KBM-7 (cell line): ENCODE measurements at regions not wholly inside any gene's neighbourhood (a gene's known extent, or its start where the extent isn't known, plus 50 kb on each side); places are given as distances from the start of the nearest gene placed in this dataset.
A peak's percentile ranks its signal among the peaks of the same experiment; 100 is the strongest.

Experiments used
- DNase-seq: peaks from one replicate; pipeline ENCODE4 v3.0.0-alpha.2; 2015
- in situ Hi-C: fragments of 300-500 bp; cut with MboI; formaldehyde crosslinking; loops from 2 replicates; pipeline ENCODE4 v1.14.3; 2020; ENCODE audit warnings: low sequenced_read_pairs, low pct_unique_long_range_greater_than_20kb, mixed read lengths

DNA sequence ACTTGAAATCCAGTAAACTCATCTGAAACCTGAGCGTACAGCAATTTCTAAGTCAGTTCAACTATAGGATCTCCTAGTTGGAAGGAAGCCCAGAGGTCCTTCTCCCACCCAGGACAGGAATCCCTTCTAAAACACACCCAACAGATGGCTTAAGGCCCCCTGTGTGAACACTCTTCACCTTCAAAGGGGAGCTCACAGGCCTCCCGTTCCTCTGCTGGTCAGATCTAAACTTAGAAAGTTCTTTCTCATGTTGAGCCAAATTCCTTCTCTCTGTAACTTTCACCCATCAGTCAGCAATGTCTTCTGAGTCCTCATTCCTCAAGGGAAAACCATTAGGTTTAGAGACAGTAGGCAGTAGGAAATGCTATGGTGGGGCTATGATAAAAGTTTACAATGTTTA is 355.2 kb downstream of the PCNX1 start:
- in situ Hi-C loops, result no loop called here
- DNase-seq, result no peak

DNA sequence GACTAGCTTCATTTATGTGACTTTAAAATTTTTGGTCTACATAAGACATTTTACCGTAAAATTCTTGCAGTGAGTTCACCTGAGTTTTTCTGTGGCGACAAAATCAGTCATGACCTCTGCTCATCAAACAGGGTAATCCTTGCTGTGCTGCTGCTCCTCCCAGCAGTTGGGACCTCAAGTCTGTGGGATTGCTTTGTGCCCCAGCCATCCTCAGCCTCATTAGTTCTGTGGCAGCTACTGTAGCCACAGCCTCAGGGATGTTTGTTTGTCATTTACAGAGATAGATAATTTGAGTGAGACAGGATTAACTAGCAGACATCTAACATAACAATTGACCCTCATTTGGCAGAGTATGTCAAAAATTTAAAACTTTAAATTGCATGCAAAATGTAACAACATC is 357.0 kb downstream of the PCNX1 start:
- in situ Hi-C loops, result no loop called here
- DNase-seq, result no peak

DNA sequence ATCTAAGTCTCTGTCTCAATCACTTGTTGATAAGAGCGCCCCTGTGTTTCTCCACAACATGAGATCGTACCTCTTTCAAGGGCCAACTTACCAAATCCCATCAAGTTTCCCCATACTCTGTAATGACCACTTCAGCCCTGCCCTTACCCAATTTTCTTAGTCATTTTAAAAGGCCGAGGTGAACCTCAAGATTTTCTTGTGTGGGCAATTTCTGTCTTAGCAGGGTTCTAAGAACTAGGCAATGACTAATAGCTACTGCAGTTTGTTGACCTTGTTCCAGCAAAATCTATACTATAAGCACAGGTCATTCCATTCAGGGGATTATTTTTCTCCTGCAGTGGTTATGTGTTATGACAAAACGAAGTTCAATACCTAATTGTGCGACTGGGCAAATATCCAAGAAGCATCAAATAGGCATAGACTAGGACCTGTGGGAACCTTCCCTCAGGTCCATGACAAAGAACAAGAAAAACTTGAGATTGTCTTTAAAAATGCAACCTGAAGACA is 359.8 kb downstream of the PCNX1 start:
- in situ Hi-C loops, result no loop called here
- no peak for DNase-seq

DNA sequence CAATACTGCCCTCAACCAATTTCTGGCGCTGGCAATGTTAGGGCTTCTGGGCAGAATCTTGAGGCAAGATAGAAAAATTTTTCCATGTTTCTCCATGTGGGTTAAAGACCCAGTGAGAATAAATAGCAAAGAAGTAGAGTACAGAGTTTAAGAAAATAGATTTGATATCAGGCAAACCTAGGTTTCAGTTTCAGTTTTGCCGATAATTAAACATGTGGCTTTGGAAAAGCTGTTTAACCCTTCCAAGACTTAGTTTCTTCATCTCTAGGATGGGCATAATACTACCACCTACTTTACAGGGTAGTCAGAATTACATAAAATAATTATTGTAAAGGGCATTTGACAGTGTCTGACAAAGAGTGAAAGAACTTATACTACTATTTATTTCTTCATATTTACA is 360.4 kb downstream of the PCNX1 start:
- no peak for DNase-seq
- in situ Hi-C loops, result no loop called here

DNA sequence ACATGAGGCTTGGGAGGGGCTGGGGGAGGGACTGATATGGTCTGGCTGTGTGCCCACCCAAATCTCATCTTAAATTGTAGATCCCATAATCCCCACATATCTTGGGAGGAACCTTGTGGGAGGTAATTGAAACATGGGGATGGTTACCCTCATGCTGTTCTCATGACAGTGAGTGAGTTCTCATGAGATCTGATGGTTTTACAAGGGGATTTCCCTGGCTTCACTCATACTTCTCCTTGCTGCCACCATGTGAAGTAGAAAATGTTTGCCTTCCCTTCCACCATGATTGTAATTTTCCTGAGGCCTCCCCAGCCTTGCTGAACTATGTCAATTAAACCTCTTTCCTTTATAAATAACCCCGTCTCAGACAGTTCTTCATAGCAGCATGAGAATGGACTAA is 362.9 kb downstream of the PCNX1 start:
- in situ Hi-C loops, result no loop called here
- DNase-seq, result no peak

DNA sequence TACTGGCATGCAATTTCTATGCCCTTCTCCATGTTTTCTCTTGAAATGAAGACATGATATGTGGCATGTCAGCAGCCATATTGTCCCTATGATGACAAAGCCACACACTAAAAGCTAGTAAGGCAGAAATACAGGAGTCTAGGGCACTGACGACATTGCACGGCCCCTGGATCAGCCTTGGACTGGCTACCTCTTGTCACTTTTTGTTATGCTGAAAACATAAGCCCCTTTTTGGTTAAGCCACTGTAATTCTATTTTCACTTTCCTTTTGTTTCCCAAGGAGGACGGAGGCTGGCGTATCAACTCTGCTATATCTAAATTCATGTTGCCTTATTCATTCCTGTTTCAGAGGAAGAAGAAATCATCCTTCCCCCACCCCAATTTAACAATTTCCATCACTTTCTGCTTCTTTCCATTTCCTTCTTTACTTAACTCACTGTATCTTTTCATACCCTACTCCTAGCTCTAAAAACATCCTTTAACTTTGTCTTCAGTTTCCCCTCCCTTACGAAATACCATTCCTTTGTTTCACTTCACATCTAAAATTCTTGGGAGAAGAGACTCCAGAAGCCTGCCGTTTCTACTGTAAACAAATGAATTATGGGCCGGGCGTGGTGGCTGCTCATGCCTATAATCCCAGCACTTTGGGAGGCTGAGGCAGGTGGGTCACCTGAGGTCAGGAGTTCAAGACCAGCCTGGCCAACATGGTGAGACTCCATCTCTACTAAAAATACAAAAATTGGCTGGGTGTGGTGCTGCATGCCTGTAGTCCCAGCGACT is 364.1 kb downstream of the PCNX1 start:
- in situ Hi-C loops, result no loop called here
- no peak for DNase-seq

DNA sequence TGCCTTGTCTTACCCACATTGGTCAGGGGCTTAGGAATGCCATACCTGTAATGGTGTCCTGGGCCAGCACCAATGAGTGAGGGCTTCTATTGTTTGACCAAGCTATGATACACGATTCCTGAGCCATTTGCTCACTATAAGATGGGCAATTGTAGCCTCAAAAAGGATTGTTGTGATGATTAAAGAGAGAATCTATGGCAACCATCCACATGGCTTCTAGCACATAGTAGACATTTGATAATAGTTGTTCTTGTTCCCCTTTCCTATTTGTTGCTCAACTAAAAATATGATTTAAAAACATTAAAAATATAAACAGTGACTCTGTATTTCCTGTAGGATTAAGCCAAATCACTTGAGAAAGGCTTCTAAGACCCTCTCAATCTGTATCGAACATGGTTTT is 366.1 kb downstream of the PCNX1 start:
- in situ Hi-C loops, result no loop called here

DNA sequence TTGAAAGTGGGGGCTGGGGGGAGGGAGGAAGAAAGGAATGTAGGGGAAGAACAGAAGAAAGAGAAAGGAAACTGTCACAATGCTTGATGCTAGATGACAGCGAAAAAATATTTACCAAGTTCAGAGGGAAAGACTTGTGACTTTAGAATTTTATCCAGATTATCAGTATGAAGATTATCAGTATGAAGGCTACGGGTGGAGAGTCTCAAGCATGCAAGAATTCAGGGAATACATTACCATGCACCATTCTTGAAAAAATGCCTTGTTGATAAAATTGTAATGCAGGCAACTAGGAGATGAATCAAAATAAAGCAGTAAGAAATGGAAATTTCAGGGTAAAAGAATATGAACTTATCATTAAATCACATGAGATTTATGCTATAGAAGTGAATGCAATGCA is 376.8 kb downstream of the PCNX1 start:
- no peak for DNase-seq
- in situ Hi-C loops, result no loop called here

More for the DNA sequence above, 366.1 kb downstream of the PCNX1 start:
- DNase-seq, result no peak

DNA sequence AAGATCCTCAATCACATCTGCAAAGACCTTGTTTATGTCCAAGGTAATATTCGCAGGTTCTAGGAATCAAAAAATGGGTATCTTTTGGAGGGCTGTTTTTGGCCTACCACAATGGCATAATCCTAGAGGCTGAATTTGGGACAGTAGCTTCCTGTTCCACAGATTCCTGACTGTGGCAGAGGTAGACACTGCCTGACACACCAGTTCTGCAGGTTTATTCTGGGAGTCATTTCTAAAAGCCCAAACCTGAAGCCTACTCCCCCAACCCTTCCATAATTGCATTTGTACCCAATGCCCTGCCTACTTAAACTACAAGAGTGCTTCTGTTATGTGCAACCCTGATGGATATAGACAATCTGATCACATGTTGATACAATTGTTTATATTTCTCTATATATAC is 378.9 kb downstream of the PCNX1 start:
- DNase-seq, result no peak
- in situ Hi-C loops, result no loop called here

DNA sequence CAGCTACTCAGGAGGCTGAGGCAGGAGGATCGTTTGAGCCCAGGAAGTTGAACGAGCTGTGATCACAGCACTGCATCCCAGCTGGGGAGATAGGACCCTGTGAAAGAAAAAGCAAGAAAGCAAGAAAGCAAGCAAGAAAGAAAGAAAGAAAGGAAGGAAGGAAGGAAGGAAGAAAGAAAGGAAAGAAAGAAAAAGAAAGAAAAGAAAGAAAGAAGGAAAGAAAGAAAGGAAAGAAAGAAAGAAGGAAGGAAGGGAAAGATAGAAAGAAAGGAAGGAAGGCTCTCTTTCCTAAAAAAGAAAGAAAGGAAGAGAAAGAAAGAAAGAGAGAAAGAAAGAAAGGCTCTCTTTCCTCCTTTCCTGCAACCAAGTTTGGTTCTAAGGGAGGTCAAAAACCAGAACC is 380.3 kb downstream of the PCNX1 start:
- DNase-seq, result no peak
- in situ Hi-C loops, result no loop called here

DNA sequence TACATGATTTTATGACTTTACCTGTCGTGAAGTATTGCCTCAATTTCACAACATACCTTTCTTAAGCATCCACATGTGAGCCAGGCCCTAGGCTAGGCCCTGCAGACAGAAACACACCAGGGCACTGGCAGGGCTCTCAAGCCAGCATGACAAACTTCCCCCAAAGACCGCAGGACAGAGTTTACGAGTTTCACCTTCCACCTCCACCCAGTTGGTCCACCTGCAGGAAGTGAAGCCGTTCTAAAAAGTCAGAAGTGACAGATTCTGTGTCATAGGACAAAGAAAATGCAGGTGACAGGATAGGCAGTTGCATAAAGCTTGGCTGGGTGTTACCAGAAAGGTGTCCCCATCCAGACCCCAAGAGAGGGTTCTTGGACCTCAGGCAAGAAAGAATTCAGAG is 382.3 kb downstream of the PCNX1 start:
- in situ Hi-C loops, result no loop called here

DNA sequence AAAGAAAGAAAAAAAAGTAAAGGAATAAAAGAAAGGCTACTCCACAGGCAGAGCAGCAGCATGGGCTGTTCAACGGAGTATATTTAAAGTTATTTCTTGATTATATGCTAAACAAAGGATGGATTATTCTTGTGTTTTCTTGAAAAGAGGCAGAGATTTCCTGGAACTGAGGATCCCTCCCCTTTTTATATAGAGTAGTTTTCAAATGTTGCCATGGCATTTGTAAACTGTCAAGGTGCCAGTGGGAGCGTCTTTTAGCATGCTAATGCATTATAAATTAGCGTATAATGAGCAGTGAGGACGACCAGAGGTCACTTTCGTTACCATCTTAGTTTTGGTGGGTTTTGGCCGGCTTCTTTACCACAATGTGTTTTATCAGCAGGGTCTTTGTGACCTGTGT is 383.0 kb downstream of the PCNX1 start:
- in situ Hi-C loops, result no loop called here
- DNase-seq, result no peak

More for the DNA sequence above, 382.3 kb downstream of the PCNX1 start:
- no peak for DNase-seq

DNA sequence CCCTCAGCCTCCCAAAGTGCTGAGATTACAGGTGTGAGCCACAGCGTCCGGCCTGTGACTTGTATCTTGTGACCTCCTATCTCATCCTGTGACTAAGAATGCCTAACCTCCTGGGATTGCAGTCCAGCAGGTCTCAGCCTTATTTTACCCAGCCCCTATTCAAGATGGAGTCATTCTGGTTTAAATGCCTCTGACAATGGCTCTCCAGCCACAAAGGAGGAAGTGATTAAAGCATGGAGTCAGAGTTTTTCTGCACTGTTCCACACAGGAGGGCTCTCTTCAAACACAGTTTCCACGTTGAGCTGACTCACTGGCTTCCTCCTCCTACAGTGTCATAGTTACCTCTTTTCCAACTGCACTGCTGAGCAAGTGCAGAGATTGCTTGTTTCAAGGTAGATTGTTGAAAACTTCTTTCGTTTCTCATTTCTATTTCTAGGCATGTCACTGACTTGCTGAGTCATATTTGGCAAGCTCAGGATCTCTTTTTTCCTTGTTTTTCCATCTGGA is 383.8 kb downstream of the PCNX1 start:
- DNase-seq, result peak; percentile 74
- in situ Hi-C loops, result no loop called here

DNA sequence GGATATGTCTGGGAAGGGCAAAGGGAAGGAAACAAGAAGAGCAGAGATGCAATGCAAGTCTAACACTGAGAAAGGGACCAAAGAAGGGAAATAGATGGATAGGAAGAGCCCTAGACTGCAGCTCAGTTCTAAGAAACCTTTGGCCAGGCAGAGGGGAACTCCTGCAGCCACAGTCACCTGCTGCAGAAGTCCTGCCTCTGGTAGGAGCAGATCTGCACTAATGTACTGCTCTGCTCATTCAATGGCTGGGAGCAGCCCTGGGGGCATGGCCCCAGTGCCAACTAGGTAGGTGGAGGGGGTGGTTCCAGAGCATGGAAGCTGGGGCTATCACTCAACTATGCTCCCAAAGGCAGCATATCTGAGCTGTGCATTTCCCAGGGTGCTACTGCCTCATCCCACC is 388.9 kb downstream of the PCNX1 start:
- in situ Hi-C loops, result no loop called here

DNA sequence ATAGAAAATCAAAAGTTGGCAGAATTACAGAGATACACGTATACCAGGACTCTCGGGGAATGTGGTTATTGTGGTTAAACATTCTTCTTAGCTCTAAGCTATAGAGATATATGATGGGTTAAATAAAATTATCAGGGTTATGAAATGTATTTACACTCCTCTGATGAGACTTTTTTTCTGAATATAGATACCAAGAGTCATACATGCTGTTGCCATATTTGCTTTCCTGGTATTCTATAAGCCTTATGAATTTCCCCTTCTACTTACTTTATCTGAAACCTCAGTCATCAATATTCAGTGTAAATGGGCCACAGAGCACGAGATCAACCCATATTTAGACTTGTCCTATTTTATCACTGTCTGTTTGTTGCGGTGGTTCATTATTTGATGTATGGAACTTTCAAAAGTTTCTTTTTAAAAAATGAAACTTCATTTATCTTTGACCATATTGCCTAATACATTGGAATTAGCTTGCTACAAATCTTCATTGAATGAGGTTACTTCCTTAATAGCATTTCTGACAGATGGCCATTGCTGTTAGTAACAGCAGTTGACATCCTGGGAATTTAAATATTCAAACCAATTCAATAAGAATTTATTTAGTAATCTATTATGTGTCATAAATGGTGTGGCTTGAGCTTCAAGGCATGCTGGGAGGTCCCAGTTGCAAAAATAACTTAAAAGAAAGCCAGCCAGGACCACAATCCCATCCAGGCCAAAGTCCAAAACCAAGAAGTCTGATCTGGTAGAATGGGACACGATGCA is 393.5 kb downstream of the PCNX1 start:
- DNase-seq, result no peak
- in situ Hi-C loops, result no loop called here

More for the DNA sequence above, 388.9 kb downstream of the PCNX1 start:
- no peak for DNase-seq

DNA sequence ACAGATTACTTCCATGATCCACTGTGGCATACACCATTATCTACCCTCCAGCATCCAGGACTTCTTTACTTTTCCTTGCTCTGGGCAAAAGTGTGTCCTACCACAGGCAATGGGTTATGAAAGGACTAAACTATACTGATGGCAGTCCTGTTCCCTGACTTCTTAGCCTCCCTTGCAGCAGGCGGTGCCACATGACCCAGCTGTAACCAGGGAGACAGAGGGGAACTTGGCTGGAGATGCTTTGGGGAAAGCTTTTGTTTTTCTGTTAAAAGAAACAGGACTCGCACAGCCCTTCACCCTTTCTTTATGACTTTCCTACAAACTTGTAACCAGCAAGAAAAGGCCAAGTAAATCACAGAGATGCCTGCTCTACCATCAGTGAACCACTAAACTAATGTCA is 394.4 kb downstream of the PCNX1 start:
- in situ Hi-C loops, result no loop called here
- DNase-seq, result no peak

DNA sequence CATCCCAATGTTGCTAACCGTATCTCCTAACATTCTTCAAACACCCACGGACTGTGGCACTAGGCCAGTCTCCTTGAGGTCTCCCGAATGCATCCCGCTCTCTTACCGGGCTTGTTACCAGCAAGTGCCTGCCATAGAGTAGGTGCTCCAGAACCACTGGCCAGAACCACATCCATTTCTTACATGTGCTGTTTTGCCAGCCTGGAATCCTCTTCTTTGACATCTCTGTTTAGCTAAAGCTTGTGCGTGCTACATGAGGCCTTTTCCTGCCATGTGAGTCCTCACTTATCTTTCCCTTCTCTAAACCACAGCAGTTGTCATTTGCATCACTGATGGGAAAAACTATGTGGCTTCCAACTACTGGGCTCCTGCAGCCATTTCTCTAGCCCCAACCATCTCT is 397.4 kb downstream of the PCNX1 start:
- in situ Hi-C loops, result no loop called here
- no peak for DNase-seq

DNA sequence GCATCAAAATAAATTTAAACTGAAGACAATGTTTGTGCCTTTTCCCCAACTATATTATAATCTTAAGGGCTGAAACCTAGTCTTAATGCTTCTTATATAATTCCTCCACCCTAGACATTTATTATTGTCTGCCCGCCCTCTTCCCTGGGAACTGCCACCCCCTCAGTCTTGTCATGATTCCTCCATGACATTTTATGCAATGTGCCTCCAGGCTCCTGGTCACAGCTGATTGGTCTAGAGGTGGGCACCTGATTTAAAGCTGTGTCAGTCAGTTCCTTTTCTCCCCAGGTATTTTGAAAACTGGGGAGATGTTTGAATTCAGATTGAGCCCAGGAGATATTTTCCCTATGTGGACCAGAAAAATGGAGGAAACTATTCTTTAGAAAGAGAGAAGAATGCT is 401.4 kb downstream of the PCNX1 start:
- in situ Hi-C loops, result no loop called here
- DNase-seq, result no peak

DNA sequence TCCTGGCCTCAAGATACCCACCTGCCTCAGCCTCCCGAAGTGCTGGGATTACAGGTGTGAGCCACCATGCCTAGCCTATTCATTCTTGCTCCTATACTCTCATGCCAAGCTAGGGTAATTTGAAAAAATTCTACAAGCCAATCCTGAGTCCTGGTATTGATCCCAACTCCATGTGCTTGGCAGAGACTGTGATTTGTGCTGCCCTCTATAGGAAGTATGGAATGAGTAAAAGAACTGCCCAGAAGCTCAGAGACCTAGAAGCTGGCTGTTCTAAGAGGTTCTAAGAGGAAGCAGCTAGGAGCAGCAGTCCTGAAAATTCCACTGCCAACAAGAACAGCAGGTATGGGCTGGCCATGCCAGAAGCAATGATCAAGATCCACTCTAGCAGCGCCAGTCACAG is 402.5 kb downstream of the PCNX1 start:
- in situ Hi-C loops, result no loop called here
- no peak for DNase-seq

DNA sequence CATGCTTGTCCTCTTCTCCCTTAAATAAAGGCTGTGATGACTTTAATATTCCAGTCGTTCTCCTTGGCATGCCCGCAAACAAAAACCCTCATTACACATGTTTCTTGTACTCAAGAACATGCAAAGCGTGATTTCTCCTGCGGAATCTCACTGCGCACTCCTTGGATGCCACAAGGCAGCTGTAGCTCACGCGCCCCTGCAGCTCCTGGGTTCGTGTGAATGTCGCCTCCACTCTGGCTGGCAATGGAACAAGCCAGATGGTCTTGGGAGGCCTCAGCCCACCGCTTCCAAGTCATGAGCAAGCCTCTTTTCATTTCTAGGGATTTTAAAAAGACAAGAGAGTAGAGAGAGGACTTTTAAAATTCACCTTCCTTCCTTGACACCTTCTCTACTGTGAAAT is 403.8 kb downstream of the PCNX1 start:
- in situ Hi-C loops, result no loop called here
- DNase-seq, result no peak
